ENCODE measurements at regions not wholly inside any gene's neighbourhood (a gene's known extent, or its start where the extent isn't known, plus 50 kb on each side); places are given as distances from the start of the nearest gene placed in this dataset.

GRCh38 chr22:49710746-49711145 lies 116.9 kb downstream of the BRD1 start:
- Histone ChIP-seq H3K27me3 (replicated peaks; ENCODE audit: insufficient read depth, low read length) (peaks cover 94% of the 10 kb centered on the region), H3K79me2 (ENCODE audit: low read length) (no peaks in the 10 kb centered on the region), H3K9me3 (replicated peaks; ENCODE audit: insufficient read depth, low read length) (no peaks in the 10 kb centered on the region), H2AFZ (ENCODE audit: low read length) (no peak overlapping the region), H3K36me3 (replicated peaks; ENCODE audit: insufficient read depth, low read length) (no peaks in the 10 kb centered on the region), H3K4me3 (ENCODE audit: low read length) (no peak overlapping the region), H3K27ac (ENCODE audit: low read length) (no peak overlapping the region), H3F3A (ENCODE audit: insufficient read depth, low read length) (no peaks in the 10 kb centered on the region), H3K9me2 (replicated peaks; ENCODE audit: insufficient read depth, low read length) (no peaks in the 10 kb centered on the region), H3K4me2 (ENCODE audit: low read depth, low read length) (no peak overlapping the region), H3K9ac (ENCODE audit: low read length) (no peak overlapping the region), H4K20me1 (ENCODE audit: insufficient read depth, low read length) (no peaks in the 10 kb centered on the region), H3K4me1 (ENCODE audit: low read length) (no peaks in the 10 kb centered on the region)
- no peak for DNase-seq
- TF ChIP-seq EZH2phosphoT487 (IDR thresholded peaks at IDR 0.05; ENCODE audit: low read length) (no peak), EZH2 (optimal IDR thresholded peaks at IDR 0.05; ENCODE audit: low read depth, low read length) (no peak)

DNA sequence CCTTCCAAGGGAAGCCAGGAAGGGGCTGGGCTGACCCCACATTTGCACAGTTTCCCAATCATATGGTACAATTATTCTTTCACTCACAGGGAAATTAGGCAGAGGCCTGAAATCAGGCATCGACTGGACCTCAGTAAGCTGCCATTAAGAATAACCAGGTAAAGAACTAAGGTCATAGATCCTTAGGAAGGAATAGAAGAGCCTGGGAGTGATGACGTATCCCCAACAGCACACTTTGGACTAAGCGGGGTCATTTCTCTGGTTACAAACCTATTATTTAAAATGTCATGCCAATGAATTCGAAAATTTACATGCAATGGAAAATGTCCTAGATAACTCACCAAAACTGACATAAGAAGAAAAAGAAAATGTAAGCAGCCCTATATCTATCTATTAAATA lies 118.2 kb downstream of the BRD1 start:
- peaks cover 94% of the 10 kb centered on the region for H3K27me3 ChIP-seq (replicated peaks; ENCODE audit: insufficient read depth, low read length)
- H3K79me2 ChIP-seq (ENCODE audit: low read length) = no peaks in the 10 kb centered on the region
- no peaks in the 10 kb centered on the region for H3K4me1 ChIP-seq (ENCODE audit: low read length)
- no peaks in the 10 kb centered on the region for H3K9me3 ChIP-seq (replicated peaks; ENCODE audit: insufficient read depth, low read length)
- H3K9me2 ChIP-seq (replicated peaks; ENCODE audit: insufficient read depth, low read length) = no peaks in the 10 kb centered on the region
- no peak overlapping the region for H3K4me3 ChIP-seq (ENCODE audit: low read length)
- no peak for DNase-seq
- H3K9ac ChIP-seq (ENCODE audit: low read length) = no peak overlapping the region
- H3K4me2 ChIP-seq (ENCODE audit: low read depth, low read length) = no peak overlapping the region
- H3F3A ChIP-seq (ENCODE audit: insufficient read depth, low read length) = no peaks in the 10 kb centered on the region
- no peaks in the 10 kb centered on the region for H3K36me3 ChIP-seq (replicated peaks; ENCODE audit: insufficient read depth, low read length)
- H2AFZ ChIP-seq (ENCODE audit: low read length) = no peak overlapping the region
- TF ChIP-seq CTCF (IDR thresholded peaks at IDR 0.05; ENCODE audit: low read length) (no peak), EZH2phosphoT487 (IDR thresholded peaks at IDR 0.05; ENCODE audit: low read length) (no peak), EZH2 (optimal IDR thresholded peaks at IDR 0.05; ENCODE audit: low read depth, low read length) (no peak)
- H4K20me1 ChIP-seq (ENCODE audit: insufficient read depth, low read length) = no peaks in the 10 kb centered on the region
- H3K27ac ChIP-seq (ENCODE audit: low read length) = no peak overlapping the region

DNA sequence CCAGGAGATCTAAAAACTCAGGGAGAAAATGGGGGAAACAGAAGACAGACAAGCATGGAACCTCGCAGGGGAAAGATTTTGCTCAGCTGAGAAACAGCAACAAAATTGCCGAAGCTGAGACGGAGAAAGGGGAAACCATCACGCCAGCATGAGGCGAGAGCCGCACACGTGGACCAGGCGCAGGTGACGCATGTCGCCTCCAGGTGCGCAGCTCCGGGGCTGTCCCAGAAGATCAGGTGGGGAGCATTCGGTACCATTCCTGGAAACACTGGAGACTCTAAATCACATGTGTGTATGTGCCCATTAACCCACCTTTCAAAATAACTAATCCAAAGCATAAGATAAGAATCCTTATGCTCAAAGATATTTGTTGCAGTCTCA lies 121.7 kb downstream of the BRD1 start:
- Histone ChIP-seq H3K4me2 (ENCODE audit: low read depth, low read length) (no peak overlapping the region), H3K27ac (ENCODE audit: low read length) (no peak overlapping the region), H3K79me2 (ENCODE audit: low read length) (no peaks in the 10 kb centered on the region), H3K4me3 (ENCODE audit: low read length) (no peak overlapping the region), H3F3A (ENCODE audit: insufficient read depth, low read length) (no peaks in the 10 kb centered on the region), H3K9me3 (replicated peaks; ENCODE audit: insufficient read depth, low read length) (no peaks in the 10 kb centered on the region), H3K9me2 (replicated peaks; ENCODE audit: insufficient read depth, low read length) (no peaks in the 10 kb centered on the region), H3K4me1 (ENCODE audit: low read length) (no peaks in the 10 kb centered on the region), H3K9ac (ENCODE audit: low read length) (no peak overlapping the region), H4K20me1 (ENCODE audit: insufficient read depth, low read length) (no peaks in the 10 kb centered on the region), H2AFZ (ENCODE audit: low read length) (no peak overlapping the region), H3K36me3 (replicated peaks; ENCODE audit: insufficient read depth, low read length) (no peaks in the 10 kb centered on the region), H3K27me3 (replicated peaks; ENCODE audit: insufficient read depth, low read length) (peaks cover 93% of the 10 kb centered on the region)
- no peak for TF ChIP-seq EZH2 (optimal IDR thresholded peaks at IDR 0.05; ENCODE audit: low read depth, low read length)
- no peak for TF ChIP-seq EZH2phosphoT487 (IDR thresholded peaks at IDR 0.05; ENCODE audit: low read length)
- TF ChIP-seq CTCF (IDR thresholded peaks at IDR 0.05; ENCODE audit: low read length) = no peak
- no peak for DNase-seq

- Histone ChIP-seq H3K79me2 (ENCODE audit: low read length) (no peaks in the 10 kb centered on the region), H2AFZ (ENCODE audit: low read length) (no peak overlapping the region), H3K4me3 (ENCODE audit: low read length) (no peak overlapping the region), H3K27me3 (replicated peaks; ENCODE audit: insufficient read depth, low read length) (peaks cover 92% of the 10 kb centered on the region), H3K9me3 (replicated peaks; ENCODE audit: insufficient read depth, low read length) (no peaks in the 10 kb centered on the region), H3K4me1 (ENCODE audit: low read length) (no peaks in the 10 kb centered on the region), H3K4me2 (ENCODE audit: low read depth, low read length) (no peak overlapping the region), H3F3A (ENCODE audit: insufficient read depth, low read length) (no peaks in the 10 kb centered on the region), H3K27ac (ENCODE audit: low read length) (no peak overlapping the region), H4K20me1 (ENCODE audit: insufficient read depth, low read length) (no peaks in the 10 kb centered on the region), H3K9me2 (replicated peaks; ENCODE audit: insufficient read depth, low read length) (no peaks in the 10 kb centered on the region), H3K9ac (ENCODE audit: low read length) (no peak overlapping the region), H3K36me3 (replicated peaks; ENCODE audit: insufficient read depth, low read length) (no peaks in the 10 kb centered on the region)
- TF ChIP-seq CTCF (IDR thresholded peaks at IDR 0.05; ENCODE audit: low read length) (no peak), EZH2 (optimal IDR thresholded peaks at IDR 0.05; ENCODE audit: low read depth, low read length) (no peak), EZH2phosphoT487 (IDR thresholded peaks at IDR 0.05; ENCODE audit: low read length) (no peak)
- no peak for DNase-seq
Observed at GRCh38 chr22:49705216-49705971, 122.3 kb downstream of the BRD1 start.

Measured in MM.1S (cell line).